DND-41 (cell line): ENCODE measurements at regions not wholly inside any gene's neighbourhood (a gene's known extent, or its start where the extent isn't known, plus 50 kb on each side); places are given as distances from the start of the nearest gene placed in this dataset.

ENCODE experiments used
- ATAC-seq: fragments of 200-7000 bp; cut with Tn5 transposase; 3 replicates; pipeline ENCODE4 v1.9.1; 2021; ENCODE audit warnings: low read depth; ENCODE audit not compliant: insufficient read depth
- DNase-seq: peaks from one replicate; pipeline ENCODE4 v3.0.0-alpha.2; 2020
- H2AFZ ChIP-seq: 2 replicates; pipeline ENCODE4 v1.6.0; 2012; ENCODE audit warnings: low read depth, low read length
- H3K27ac ChIP-seq: 2 replicates; pipeline ENCODE4 v1.5.1; 2012; ENCODE audit warnings: low read length, inconsistent platforms
- H3K27me3 ChIP-seq: fragments of 200-600 bp; sonication (generic); 2 replicates; pipeline ENCODE4 v1.6.0; 2012; ENCODE audit warnings: low read length, mild to moderate bottlenecking, inconsistent platforms; ENCODE audit not compliant: insufficient read depth, poor library complexity
- H3K36me3 ChIP-seq: 2 replicates; pipeline ENCODE4 v1.5.1; 2012; ENCODE audit warnings: low read length, inconsistent platforms; ENCODE audit not compliant: insufficient read depth
- H3K4me1 ChIP-seq: 2 replicates; pipeline ENCODE4 v1.5.1; 2012; ENCODE audit warnings: mild to moderate bottlenecking, low read length; ENCODE audit not compliant: insufficient read depth
- H3K4me2 ChIP-seq: 2 replicates; pipeline ENCODE4 v1.6.0; 2012; ENCODE audit warnings: mild to moderate bottlenecking, moderate library complexity, low read length, inconsistent platforms; ENCODE audit not compliant: insufficient read depth
- H3K4me3 ChIP-seq, 2 experiments: fragments of 200-600 bp in 1 of 2; shearing (Covaris generic) in 1 of 2; 2 replicates each; pipeline ENCODE4 v1.5.1; 2012 to 2016; ENCODE audit warnings: inconsistent platforms in 2 of 2, low read length in 2 of 2, mild to moderate bottlenecking in 2 of 2, low read depth in 1 of 2, moderate library complexity in 1 of 2
- H3K79me2 ChIP-seq: 2 replicates; pipeline ENCODE4 v1.6.0; 2012; ENCODE audit warnings: low read length, inconsistent platforms; ENCODE audit not compliant: insufficient read depth
- H3K9ac ChIP-seq: 2 replicates; pipeline ENCODE4 v1.6.0; 2012; ENCODE audit warnings: low read depth, mild to moderate bottlenecking, inconsistent platforms, low read length, moderate library complexity
- H3K9me3 ChIP-seq: 2 replicates; pipeline ENCODE4 v1.5.1; 2012; ENCODE audit warnings: low read length, moderate library complexity, mild to moderate bottlenecking, inconsistent platforms; ENCODE audit not compliant: insufficient read depth, severe bottlenecking
- H4K20me1 ChIP-seq: 2 replicates; pipeline ENCODE4 v1.6.0; 2012; ENCODE audit warnings: low read length; ENCODE audit not compliant: insufficient read depth
- CTCF ChIP-seq: IDR thresholded peaks from 2 replicates; pipeline ENCODE4 v1.5.1; 2012; ENCODE audit warnings: borderline replicate concordance, low read length, moderate library complexity, mild to moderate bottlenecking; ENCODE audit not compliant: poor library complexity, severe bottlenecking; ENCODE audit errors: extremely low read depth
- EZH2 ChIP-seq: IDR thresholded peaks from 3 replicates; pipeline ENCODE4 v1.6.1; 2012; ENCODE audit warnings: borderline replicate concordance, low read depth, mild to moderate bottlenecking, moderate library complexity, low read length, inconsistent platforms; ENCODE audit not compliant: severe bottlenecking

- Histone ChIP-seq H2AFZ (no peak overlapping the region), H3K36me3 (no peaks in the 10 kb centered on the region), H3K79me2 (no peaks in the 10 kb centered on the region), H3K9ac (no peak overlapping the region), H3K4me3 (no peak overlapping the region), H3K27ac (no peak overlapping the region), H3K9me3 (no peaks in the 10 kb centered on the region), H4K20me1 (no peaks in the 10 kb centered on the region), H3K27me3 (no peaks in the 10 kb centered on the region), H3K4me1 (no peaks in the 10 kb centered on the region), H3K4me2 (no peak overlapping the region)
- no peak for DNase-seq
- no peak for ATAC-seq
- TF ChIP-seq EZH2 (no peak), CTCF (no peak)
Measured at GRCh38 chr2:66889632-66889882, 454.6 kb downstream of the MEIS1 start.

- H3K27me3 ChIP-seq, result no peaks in the 10 kb centered on the region
- DNase-seq, result no peak
- H3K36me3 ChIP-seq, result no peaks in the 10 kb centered on the region
- no peak overlapping the region for H3K9ac ChIP-seq
- ATAC-seq, result no peak
- no peak overlapping the region for H2AFZ ChIP-seq
- no peak overlapping the region for H3K4me3 ChIP-seq
- no peaks in the 10 kb centered on the region for H4K20me1 ChIP-seq
- H3K79me2 ChIP-seq, result no peaks in the 10 kb centered on the region
- no peaks in the 10 kb centered on the region for H3K4me1 ChIP-seq
- H3K4me2 ChIP-seq, result no peak overlapping the region
- H3K27ac ChIP-seq, result no peak overlapping the region
- TF ChIP-seq CTCF, result no peak
- no peaks in the 10 kb centered on the region for H3K9me3 ChIP-seq
Measured at GRCh38 chr2:66890166-66890742, 455.3 kb downstream of the MEIS1 start.

GRCh38 chr2:66895206-66895605 lies 460.3 kb downstream of the MEIS1 start:
- H3K27ac ChIP-seq, result no peak overlapping the region
- H3K9ac ChIP-seq, result no peak overlapping the region
- no peak overlapping the region for H3K4me2 ChIP-seq
- no peaks in the 10 kb centered on the region for H3K79me2 ChIP-seq
- no peaks in the 10 kb centered on the region for H3K36me3 ChIP-seq
- TF ChIP-seq CTCF (no peak), EZH2 (no peak)
- H2AFZ ChIP-seq, result no peak overlapping the region
- no peak for DNase-seq
- no peaks in the 10 kb centered on the region for H3K9me3 ChIP-seq
- no peak overlapping the region for H3K4me3 ChIP-seq
- H4K20me1 ChIP-seq, result no peaks in the 10 kb centered on the region
- no peak for ATAC-seq
- no peaks in the 10 kb centered on the region for H3K4me1 ChIP-seq
- H3K27me3 ChIP-seq, result no peaks in the 10 kb centered on the region

GRCh38 chr2:66896131-66896530 lies 461.2 kb downstream of the MEIS1 start:
- no peak for TF ChIP-seq EZH2
- Histone ChIP-seq H3K36me3 (no peaks in the 10 kb centered on the region), H3K79me2 (no peaks in the 10 kb centered on the region), H2AFZ (no peak overlapping the region), H3K27ac (no peak overlapping the region), H3K4me2 (no peak overlapping the region), H3K9ac (no peak overlapping the region), H4K20me1 (no peaks in the 10 kb centered on the region), H3K27me3 (peaks cover 2% of the 10 kb centered on the region), H3K4me1 (no peaks in the 10 kb centered on the region), H3K9me3 (no peaks in the 10 kb centered on the region), H3K4me3 (no peak overlapping the region)
- ATAC-seq (no peak), DNase-seq (no peak)
